Activated CD4-positive, alpha-beta memory T cell treated with anti-CD3 and anti-CD28 coated beads for 36 hours (primary cell): ENCODE measurements at regions not wholly inside any gene's neighbourhood (a gene's known extent, or its start where the extent isn't known, plus 50 kb on each side); places are given as distances from the start of the nearest gene placed in this dataset.

Experiments
- CTCF ChIA-PET: fragments of 350-600 bp; sonication (Branson Sonifier 250); formaldehyde crosslinking; loops from one replicate; lab custom pipeline; 2021; ENCODE audit warnings: antibody characterized with exemption, inconsistent platforms; lab: Charles Lee
- POLR2A ChIA-PET: fragments of 350-600 bp; sonication (Branson Sonifier 250); formaldehyde crosslinking; loops from one replicate; lab custom pipeline; 2021; ENCODE audit warnings: antibody characterized with exemption; lab: Charles Lee
- DNase-seq: peaks from one replicate; pipeline ENCODE4 v3.0.0-alpha.2; 2020
- H3K27ac Mint-ChIP-seq: one replicate; pipeline ENCODE4 v1.8.0; 2021; ENCODE audit warnings: mixed read lengths
- H3K27me3 Mint-ChIP-seq: one replicate; pipeline ENCODE4 v1.8.0; 2021; ENCODE audit warnings: mixed read lengths
- H3K36me3 Mint-ChIP-seq: one replicate; pipeline ENCODE4 v1.8.0; 2021; ENCODE audit warnings: mixed read lengths
- H3K4me1 Mint-ChIP-seq: one replicate; pipeline ENCODE4 v1.8.0; 2021; ENCODE audit warnings: low read depth, mixed read lengths
- H3K4me3 Mint-ChIP-seq: one replicate; pipeline ENCODE4 v1.8.0; 2021; ENCODE audit warnings: mild to moderate bottlenecking, mixed read lengths
- H3K9me3 Mint-ChIP-seq: one replicate; pipeline ENCODE4 v1.8.0; 2021; ENCODE audit warnings: mixed read lengths
- intact Hi-C: fragments of 100-400 bp; cut with micrococcal nuclease; formaldehyde crosslinking; loops from one replicate; pipeline ENCODE4 v1.15.1; 2023

- no peaks in the 10 kb centered on the region for H3K36me3 Mint-ChIP-seq
- H3K9me3 Mint-ChIP-seq, result no peaks in the 10 kb centered on the region
- no peak for DNase-seq
- no peak overlapping the region for H3K27ac Mint-ChIP-seq
- H3K27me3 Mint-ChIP-seq, result peaks cover 3% of the 10 kb centered on the region
- ChIA-PET POLR2A (no interaction called here), CTCF (no interaction called here)
- intact Hi-C loops, result no loop called here
- H3K4me1 Mint-ChIP-seq, result no peaks in the 10 kb centered on the region
- H3K4me3 Mint-ChIP-seq, result no peak overlapping the region
Measured at GRCh38 chr4:114191496-114191895, 212.0 kb upstream of the ARSJ start.

- H3K9me3 Mint-ChIP-seq, result no peaks in the 10 kb centered on the region
- H3K36me3 Mint-ChIP-seq, result no peaks in the 10 kb centered on the region
- ChIA-PET POLR2A (no interaction called here), CTCF (no interaction called here)
- no peak overlapping the region for H3K27ac Mint-ChIP-seq
- peaks cover 3% of the 10 kb centered on the region for H3K27me3 Mint-ChIP-seq
- H3K4me1 Mint-ChIP-seq, result no peaks in the 10 kb centered on the region
- intact Hi-C loops, result no loop called here
- DNase-seq, result no peak
- no peak overlapping the region for H3K4me3 Mint-ChIP-seq
Measured at GRCh38 chr4:114192854-114193253, 213.4 kb upstream of the ARSJ start.

GRCh38 chr4:114193624-114194399 is 214.4 kb upstream of the ARSJ start:
- H3K27ac Mint-ChIP-seq, result no peak overlapping the region
- DNase-seq, result no peak
- H3K4me3 Mint-ChIP-seq, result no peak overlapping the region
- H3K4me1 Mint-ChIP-seq, result no peaks in the 10 kb centered on the region
- H3K27me3 Mint-ChIP-seq, result peaks cover 3% of the 10 kb centered on the region
- intact Hi-C loops, result no loop called here
- H3K36me3 Mint-ChIP-seq, result no peaks in the 10 kb centered on the region
- H3K9me3 Mint-ChIP-seq, result no peaks in the 10 kb centered on the region
- ChIA-PET POLR2A (no interaction called here), CTCF (no interaction called here)

- ChIA-PET POLR2A (no interaction called here), CTCF (no interaction called here)
- H3K27me3 Mint-ChIP-seq, result peaks cover 3% of the 10 kb centered on the region
- H3K36me3 Mint-ChIP-seq, result no peaks in the 10 kb centered on the region
- no peak overlapping the region for H3K4me3 Mint-ChIP-seq
- intact Hi-C loops, result no loop called here
- no peaks in the 10 kb centered on the region for H3K9me3 Mint-ChIP-seq
- no peak for DNase-seq
- H3K4me1 Mint-ChIP-seq, result no peaks in the 10 kb centered on the region
- H3K27ac Mint-ChIP-seq, result no peak overlapping the region
Measured at GRCh38 chr4:114196606-114197005, 217.2 kb upstream of the ARSJ start.

- Mint-ChIP-seq H3K4me3 (no peak overlapping the region), H3K27ac (no peak overlapping the region), H3K27me3 (peaks cover 3% of the 10 kb centered on the region), H3K9me3 (no peaks in the 10 kb centered on the region), H3K4me1 (no peaks in the 10 kb centered on the region), H3K36me3 (no peaks in the 10 kb centered on the region)
- DNase-seq, result no peak
- intact Hi-C loops, result no loop called here
- POLR2A ChIA-PET, result no interaction called here
- CTCF ChIA-PET, result no interaction called here
Measured at GRCh38 chr4:114200026-114200425, 220.6 kb upstream of the ARSJ start.

- Mint-ChIP-seq H3K4me1 (no peaks in the 10 kb centered on the region), H3K27me3 (peaks cover 6% of the 10 kb centered on the region), H3K27ac (no peak overlapping the region), H3K4me3 (no peak overlapping the region), H3K9me3 (no peaks in the 10 kb centered on the region), H3K36me3 (no peaks in the 10 kb centered on the region)
- no peak for DNase-seq
- ChIA-PET CTCF (no interaction called here), POLR2A (no interaction called here)
- intact Hi-C loops, result no loop called here
Measured at GRCh38 chr4:114205261-114205660, 225.8 kb upstream of the ARSJ start.

GRCh38 chr4:114208574-114209151 is 229.2 kb upstream of the ARSJ start:
- no peak overlapping the region for H3K4me3 Mint-ChIP-seq
- no peak overlapping the region for H3K27ac Mint-ChIP-seq
- no peak for DNase-seq
- ChIA-PET POLR2A (no interaction called here), CTCF (no interaction called here)
- no peaks in the 10 kb centered on the region for H3K36me3 Mint-ChIP-seq
- no peaks in the 10 kb centered on the region for H3K9me3 Mint-ChIP-seq
- peaks cover 4% of the 10 kb centered on the region for H3K27me3 Mint-ChIP-seq
- intact Hi-C loops, result no loop called here
- no peaks in the 10 kb centered on the region for H3K4me1 Mint-ChIP-seq

- Mint-ChIP-seq H3K9me3 (no peaks in the 10 kb centered on the region), H3K27me3 (peaks cover 4% of the 10 kb centered on the region), H3K4me3 (no peak overlapping the region), H3K36me3 (no peaks in the 10 kb centered on the region), H3K27ac (no peak overlapping the region), H3K4me1 (no peaks in the 10 kb centered on the region)
- no peak for DNase-seq
- intact Hi-C loops, result no loop called here
- ChIA-PET POLR2A (no interaction called here), CTCF (no interaction called here)
Measured at GRCh38 chr4:114209584-114209983, 230.1 kb upstream of the ARSJ start.

GRCh38 chr4:114211556-114211955 is 232.1 kb upstream of the ARSJ start:
- Mint-ChIP-seq H3K27me3 (peaks cover 3% of the 10 kb centered on the region), H3K36me3 (no peaks in the 10 kb centered on the region), H3K27ac (no peak overlapping the region), H3K9me3 (no peaks in the 10 kb centered on the region), H3K4me1 (no peaks in the 10 kb centered on the region), H3K4me3 (no peak overlapping the region)
- CTCF ChIA-PET, result no interaction called here
- POLR2A ChIA-PET, result no interaction called here
- no peak for DNase-seq
- intact Hi-C loops, result no loop called here

- intact Hi-C loops, result no loop called here
- ChIA-PET CTCF (no interaction called here), POLR2A (no interaction called here)
- Mint-ChIP-seq H3K9me3 (no peaks in the 10 kb centered on the region), H3K4me3 (no peak overlapping the region), H3K27me3 (no peaks in the 10 kb centered on the region), H3K4me1 (no peaks in the 10 kb centered on the region), H3K36me3 (no peaks in the 10 kb centered on the region), H3K27ac (no peak overlapping the region)
- DNase-seq, result no peak
Measured at GRCh38 chr4:114217150-114217817, 237.8 kb upstream of the ARSJ start.

GRCh38 chr4:114223580-114223979 is 244.1 kb upstream of the ARSJ start:
- Mint-ChIP-seq H3K27ac (no peak overlapping the region), H3K4me3 (no peak overlapping the region), H3K4me1 (no peaks in the 10 kb centered on the region), H3K9me3 (no peaks in the 10 kb centered on the region), H3K27me3 (no peaks in the 10 kb centered on the region), H3K36me3 (no peaks in the 10 kb centered on the region)
- no peak for DNase-seq
- intact Hi-C loops, result no loop called here
- ChIA-PET CTCF (no interaction called here), POLR2A (no interaction called here)

- Mint-ChIP-seq H3K4me3 (no peak overlapping the region), H3K27me3 (no peaks in the 10 kb centered on the region), H3K36me3 (no peaks in the 10 kb centered on the region), H3K4me1 (no peaks in the 10 kb centered on the region), H3K9me3 (no peaks in the 10 kb centered on the region), H3K27ac (no peak overlapping the region)
- DNase-seq, result no peak
- ChIA-PET CTCF (no interaction called here), POLR2A (no interaction called here)
- intact Hi-C loops, result no loop called here
Measured at GRCh38 chr4:114225436-114225835, 246.0 kb upstream of the ARSJ start.

GRCh38 chr4:114226179-114226578 is 246.7 kb upstream of the ARSJ start:
- no peak overlapping the region for H3K27ac Mint-ChIP-seq
- DNase-seq, result no peak
- CTCF ChIA-PET, result no interaction called here
- no peaks in the 10 kb centered on the region for H3K36me3 Mint-ChIP-seq
- no peak overlapping the region for H3K4me3 Mint-ChIP-seq
- intact Hi-C loops, result no loop called here
- POLR2A ChIA-PET, result no interaction called here
- H3K4me1 Mint-ChIP-seq, result no peaks in the 10 kb centered on the region
- no peaks in the 10 kb centered on the region for H3K27me3 Mint-ChIP-seq
- H3K9me3 Mint-ChIP-seq, result no peaks in the 10 kb centered on the region
